Activated CD4-positive, alpha-beta T cell treated with anti-CD3 and anti-CD28 coated beads, Interleukin-2, amount 50 U/mL, for 1 hour (primary cell): ENCODE measurements at regions not wholly inside any gene's neighbourhood (a gene's known extent, or its start where the extent isn't known, plus 50 kb on each side); places are given as distances from the start of the nearest gene placed in this dataset.
"Not testable (repeated sequence)": the region's sequence is repeated elsewhere in the genome, so short reads cannot be mapped to it uniquely, and the experiment has no call there.

ENCODE experiments used
- DNase-seq: peaks from one replicate; pipeline ENCODE4 v3.0.0-alpha.2; 2020

DNA sequence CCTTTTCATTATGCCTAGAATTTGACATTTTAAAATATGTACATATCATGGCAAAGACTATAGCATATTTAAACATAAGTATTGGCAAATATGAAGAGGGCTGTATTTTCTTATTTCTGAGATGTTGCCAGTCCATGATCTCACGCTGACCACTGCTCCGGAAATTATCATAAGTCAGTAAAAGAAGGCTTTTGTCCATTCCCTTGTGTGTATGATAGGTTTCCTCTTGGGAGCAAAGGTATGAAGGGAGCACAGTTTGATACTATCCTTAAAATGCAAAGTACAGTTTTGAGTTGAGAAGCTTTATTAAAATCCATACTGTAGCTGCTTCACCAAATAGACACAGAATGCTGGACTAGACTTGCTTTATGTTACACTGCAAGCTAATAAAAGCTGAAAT lies 52.6 kb upstream of the AGA start:
- no peak for DNase-seq

DNA sequence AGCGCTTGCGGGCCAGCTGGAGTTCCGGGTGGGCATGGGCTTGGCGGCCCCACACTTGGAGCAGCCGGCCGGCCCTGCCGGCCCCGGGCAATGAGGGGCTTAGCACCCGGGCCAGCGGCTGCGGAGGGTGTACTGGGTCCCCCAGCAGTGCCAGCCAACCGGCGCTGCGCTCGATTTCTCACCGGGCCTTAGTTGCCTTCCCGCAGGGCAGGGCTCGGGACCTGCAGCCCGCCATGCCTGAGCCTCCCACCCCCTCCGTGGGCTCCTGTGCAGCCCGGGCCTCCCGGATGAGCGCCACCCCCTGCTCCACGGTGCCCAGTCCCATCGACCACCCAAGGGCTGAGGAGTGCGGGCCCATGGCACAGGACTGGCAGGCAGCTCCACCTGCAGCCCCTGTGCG lies 53.4 kb upstream of the AGA start:
- DNase-seq: not testable (repeated sequence)

DNA sequence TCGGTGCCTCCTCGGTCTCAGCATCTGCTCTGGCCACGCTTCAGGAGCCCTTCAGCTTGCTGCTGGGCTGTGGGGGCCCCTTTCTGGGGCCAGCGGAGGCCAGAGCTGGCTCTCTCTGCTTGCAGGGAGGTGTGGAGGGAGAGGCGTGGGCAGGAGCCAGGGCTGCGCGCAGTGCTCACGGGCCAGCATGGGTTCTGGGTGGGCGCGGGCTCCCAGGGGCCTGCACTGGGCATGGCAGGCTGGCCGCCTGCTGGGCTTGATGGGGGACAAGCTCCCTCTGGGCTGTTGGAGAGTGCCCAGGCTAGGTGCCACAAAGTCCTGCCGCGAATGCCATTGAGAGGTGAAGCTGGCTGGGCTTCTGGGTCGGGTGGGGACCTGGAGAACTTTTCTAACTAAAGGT lies 57.3 kb upstream of the AGA start:
- DNase-seq: no peak

DNA sequence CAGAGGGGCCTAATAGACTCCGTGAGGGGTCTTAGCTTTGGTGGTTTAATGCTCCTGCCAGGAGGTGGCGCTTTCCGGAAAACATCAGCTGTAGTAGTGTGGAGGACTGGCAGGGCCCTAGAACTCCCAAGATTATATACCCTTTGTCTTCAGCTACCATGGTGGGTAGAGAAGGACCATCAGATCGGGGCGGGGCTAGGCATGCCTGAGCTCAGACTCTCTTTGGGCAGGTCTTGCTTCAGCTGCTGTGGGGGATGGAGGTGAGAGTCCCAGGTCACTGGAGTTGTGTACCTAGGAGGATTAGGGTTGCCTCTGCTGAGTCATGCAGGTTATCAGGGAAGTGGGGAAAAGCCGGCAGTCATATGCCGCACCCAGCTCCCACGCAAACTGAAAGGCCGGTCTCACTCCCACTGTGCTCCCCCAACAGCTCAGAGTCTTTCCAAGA lies 63.0 kb upstream of the AGA start:
- DNase-seq: no peak

DNA sequence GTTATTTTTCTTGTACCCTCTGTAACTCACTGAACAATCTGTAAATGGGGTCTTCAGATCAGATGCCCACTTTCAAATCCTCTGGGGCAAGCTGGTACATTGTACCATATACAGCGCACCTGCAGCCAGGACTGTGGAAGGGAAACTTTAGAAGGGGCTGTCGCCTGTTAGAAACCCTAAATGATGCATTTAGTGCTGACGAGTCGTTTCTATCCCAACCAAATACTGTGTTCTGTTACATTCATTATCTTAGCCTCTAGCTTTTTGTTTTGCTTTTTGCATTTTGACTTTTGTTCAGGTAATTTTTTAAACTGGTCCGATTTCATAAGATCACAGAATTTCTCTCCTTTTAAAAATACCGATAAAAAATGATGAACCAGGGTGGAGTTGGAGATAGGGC lies 66.4 kb upstream of the AGA start:
- no peak for DNase-seq

DNA sequence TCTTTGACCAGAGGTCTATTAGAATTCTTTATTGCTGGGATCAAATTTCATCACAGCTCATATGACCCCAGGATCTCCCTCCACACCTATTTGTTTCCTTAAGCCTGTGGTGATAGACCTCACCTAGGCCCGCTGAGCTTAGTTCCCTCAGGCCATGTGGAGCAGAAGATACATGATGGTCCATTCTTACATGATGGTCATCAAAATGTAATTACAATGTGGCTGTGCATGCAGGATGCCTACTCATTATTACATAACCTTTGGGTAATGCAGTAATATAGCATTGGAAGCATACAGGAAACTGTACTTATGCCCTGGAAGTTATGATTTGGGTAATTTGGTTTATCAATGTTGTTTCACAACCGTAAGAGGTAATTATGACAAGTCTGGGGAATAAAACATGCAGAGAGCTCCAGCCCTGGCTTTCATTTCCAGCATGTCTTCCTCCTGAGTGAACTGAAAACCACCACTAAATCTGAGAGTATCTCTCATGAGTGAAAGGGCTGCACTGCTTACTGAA lies 67.0 kb upstream of the AGA start:
- no peak for DNase-seq

DNA sequence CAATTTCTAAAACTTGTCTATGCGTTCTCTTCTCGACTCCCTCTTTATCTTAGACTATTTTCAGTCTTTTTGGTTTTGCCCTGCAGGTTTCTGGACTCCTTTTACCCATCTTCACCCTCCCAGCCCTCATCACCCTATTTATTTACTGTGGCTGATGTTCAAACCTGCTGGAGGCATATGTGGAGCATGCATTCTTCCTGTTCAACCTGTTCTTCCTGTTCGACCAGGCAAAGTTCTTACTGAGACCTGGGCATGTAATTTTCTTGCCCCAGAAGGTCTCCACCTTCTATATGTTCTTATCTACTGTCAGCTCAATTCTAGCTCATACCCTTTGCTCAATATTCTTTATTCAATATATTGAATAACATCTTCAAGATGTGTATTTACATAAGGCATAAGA lies 69.4 kb upstream of the AGA start:
- no peak for DNase-seq

DNA sequence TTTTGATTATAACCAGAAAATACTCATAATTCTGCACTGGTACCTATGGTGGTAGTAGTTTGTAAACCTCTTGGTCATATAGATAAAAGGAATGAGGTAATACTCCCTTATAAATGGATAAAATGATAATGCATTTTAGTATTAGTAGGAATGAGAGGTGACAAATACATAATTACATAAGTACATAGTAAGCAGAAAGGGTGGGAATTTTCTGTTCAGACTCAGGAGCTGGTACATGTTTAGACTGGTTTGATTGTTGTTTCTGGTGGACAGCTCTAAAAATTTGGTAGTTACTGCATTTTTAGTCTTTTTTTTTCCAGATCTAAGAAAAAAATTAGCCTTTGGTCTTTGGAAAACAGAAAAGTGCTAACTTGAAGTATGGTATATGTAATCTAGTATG lies 70.4 kb upstream of the AGA start:
- no peak for DNase-seq

DNA sequence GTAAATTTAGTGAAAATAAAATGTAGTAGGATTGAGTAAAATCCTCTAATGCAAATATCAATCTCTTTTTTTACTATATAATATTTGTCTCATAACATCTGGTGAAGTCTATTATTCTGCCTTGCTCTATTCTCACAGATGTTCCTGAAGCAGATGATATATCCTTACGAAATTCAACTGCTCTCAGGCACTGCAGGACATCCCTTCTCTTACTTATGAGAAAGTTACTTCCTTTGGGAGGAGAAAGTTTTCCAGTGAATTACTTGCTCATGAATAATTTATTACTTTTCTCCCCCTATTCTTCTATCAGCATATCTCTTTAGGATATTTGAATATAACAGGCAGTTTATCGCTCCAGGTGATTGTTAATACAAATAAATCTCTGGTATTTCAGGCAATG lies 75.6 kb upstream of the AGA start:
- no peak for DNase-seq

DNA sequence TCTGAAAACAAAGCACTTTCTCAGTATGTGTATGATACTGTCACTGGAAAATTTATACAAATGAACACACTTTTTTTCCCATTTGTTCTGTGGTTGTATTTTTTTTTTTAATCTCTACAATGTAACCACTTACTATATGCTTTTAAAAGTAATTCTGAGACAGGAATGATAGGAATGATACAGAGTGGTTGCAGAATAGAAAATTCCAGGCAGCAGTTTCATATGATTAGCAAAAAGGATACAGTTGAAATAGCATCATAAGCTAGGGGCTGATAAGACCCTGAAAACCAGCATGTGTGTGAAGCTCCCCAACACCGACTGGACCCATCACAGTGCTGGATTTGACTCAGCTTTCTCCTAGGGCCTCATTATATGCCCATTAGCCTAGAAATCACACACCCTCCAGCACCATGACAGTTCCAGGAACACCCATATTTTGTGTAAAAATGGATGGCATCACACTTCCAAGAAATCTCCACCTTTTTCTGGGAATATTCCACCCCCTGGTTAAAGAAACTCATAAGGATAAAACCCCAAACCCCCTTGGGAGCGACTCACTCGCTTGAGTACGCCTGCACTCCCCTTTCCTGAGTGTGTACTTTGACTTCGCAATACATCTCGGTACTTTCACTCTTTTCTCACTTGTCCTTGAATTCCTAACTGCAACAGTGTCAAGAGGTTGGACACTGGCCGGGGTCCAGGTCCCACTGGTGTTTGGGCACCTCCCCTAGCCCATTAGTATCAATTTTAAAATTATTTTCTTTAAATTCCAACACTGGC lies 77.4 kb upstream of the AGA start:
- DNase-seq: no peak

DNA sequence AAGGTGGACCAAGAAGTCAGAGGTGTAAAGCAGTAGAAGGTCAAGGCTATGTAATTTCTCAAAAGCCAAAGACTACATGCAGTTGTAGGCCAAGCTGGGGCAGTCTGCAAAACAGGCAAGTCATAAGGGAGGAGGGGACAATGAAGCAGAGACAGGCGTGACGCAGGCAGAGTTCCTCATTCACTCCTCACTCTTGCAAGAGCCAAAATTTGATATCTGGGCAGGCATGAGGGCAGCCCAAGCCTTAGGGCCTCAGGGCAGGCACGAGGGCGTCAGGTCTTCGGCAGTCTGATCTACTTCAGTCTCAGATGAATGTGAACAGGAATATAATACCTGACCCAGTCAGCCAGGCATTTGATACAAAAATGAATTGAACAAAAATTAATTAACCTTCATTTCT lies 86.4 kb upstream of the AGA start:
- DNase-seq: no peak

DNA sequence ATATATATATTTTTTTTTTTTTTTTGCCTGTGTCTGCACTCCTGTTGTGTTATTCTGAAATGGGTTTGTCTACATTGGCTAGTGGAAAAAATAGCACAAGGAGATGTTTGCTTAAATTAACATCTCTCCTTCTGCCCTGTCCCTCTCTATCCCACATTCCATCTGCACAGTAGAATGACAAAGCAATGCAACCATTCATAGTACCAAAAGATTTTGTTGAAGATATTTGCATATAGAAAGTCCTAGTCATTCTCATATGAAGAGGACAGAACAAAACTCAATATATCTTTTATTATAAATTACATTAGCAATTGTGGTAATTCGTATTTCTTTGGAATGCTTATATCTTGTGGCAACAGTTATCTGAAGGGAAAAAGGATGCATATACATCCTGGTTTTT lies 88.3 kb upstream of the AGA start:
- DNase-seq: no peak

DNA sequence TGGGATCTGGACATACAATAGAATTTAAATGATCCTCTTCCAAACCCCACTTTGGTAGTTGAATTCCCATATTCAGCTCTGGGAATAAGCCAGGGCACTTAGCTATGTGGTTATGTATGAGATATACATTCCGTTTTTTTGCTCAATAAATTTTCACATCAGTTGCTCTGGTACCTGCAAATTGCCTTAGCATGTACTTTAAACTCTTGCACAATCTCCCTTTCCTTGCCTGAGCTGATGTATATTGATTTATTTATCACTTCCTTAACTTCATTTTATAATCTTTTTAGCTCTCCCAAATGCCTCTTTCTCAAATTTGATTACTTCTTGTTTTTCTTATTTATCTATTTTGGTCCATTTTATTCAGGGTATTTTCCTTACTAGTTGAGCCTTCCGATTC lies 90.1 kb upstream of the AGA start:
- no peak for DNase-seq

DNA sequence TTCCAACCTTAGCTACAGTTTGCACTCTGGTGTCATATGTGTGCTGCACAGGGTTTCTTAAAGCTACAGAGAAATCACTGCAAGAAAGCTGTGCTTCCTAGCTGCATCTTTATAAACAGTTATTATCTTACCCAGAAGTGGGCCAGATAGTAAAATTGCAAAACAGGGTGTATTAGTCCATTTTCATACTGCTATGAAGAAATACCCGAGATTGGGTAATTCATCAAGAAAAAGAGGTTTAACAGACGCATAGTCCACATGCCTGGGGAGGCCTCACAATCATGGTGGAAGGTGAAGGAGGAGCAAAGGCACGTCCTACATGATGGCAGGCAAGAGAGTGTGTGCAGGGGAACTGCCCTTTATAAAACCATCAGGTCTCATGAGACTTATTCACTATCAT lies 92.6 kb upstream of the AGA start:
- not testable (repeated sequence) for DNase-seq

DNA sequence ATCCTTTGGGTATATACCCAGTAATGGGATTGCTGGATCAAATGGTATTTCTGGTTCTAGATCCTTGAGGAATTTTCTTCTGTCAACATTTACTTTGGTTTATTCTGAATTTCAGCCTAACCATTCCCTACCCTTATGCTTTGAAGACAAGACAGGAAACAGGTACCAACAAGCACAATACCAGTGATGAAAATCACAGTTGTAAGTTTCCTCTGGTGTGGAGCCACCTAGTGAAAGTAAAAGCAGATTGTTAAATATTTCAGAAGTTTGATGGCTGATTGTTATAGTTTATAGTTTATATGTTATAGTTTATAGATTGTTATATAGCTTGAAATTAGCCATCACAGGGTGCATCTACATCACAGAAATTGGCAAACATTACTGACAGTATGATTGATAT lies 104.5 kb upstream of the AGA start:
- no peak for DNase-seq

DNA sequence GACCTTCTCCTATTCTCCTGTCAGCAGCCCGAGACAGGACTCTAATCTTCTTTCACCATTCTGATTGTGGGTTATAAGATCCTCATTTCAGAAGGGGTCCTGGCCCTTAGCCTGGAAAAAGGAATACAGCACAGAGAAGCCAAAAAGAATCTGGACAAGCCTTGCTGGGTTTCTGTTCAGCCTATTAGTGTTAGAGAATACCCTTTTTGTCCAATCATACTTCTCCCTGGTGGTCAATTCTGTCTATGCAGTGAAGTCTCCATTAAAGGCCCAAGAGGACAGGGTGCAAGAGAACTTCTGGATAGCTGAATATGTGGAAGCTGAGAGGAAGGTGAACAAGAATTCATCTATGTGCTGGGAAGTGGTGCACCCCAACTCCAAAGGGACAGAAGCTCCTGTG lies 105.7 kb upstream of the AGA start:
- DNase-seq: no peak

DNA sequence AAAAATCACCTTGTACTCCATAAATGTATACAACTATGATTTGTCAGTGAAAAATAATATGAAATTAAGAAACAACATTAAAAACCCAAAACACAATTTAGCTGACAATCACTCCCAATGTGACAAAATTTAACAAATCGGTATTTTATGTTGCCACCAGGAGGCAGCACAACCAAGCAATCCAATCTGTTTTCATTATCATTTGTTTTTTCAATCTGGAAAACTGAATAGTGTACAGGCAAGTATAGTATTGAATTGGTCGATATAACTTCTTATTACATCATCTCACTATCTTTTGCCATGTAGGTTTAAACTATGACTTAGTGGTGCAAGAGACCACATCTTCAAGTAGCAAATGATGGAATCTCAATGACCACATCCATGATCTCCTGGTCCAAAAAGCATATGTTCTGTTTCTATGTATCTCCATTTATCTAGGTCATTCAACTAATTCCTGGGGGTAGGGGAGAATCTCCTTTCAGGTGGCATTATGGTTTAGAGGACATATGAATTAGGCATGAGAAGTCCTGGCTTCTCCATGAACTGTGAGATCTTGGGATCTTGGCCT lies 112.9 kb upstream of the AGA start:
- no peak for DNase-seq

DNA sequence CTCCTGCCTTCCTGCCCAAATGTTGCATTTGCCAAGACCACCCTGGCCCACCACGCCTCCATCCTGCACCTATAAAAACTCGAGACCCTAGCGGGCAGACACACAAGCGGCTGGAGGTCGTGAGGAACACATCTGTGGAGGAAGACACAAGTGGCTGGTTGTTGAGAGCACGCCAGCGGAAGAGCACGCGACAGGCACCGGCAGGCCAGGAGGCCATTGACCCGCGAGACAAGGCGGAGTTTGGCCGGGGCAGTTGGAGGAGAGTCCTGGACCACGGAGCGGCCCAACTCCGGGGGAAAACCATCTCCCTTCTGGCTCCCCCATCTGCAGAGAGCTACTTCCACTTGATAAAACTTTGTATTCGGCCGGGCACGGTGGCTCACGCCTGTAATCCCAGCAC lies 115.2 kb upstream of the AGA start:
- no peak for DNase-seq

DNA sequence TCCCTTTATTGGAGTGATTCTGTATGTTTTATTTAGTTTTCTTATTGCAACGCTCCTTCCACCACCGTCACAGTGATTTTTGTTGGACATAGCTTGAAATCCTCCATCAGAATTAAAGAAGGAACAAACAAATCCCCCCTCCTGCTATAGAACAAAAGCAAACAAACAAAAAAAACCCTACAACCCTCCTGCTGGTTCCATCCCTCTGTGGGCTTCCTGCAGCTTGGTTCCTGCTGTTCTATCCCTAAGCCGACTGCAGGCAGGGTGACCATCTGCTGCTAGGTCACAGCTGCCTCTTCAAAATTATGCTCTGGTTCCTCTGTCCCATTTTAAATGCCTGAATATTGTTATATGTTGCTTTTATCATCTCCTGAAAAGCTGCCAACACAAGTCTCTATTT lies 116.8 kb upstream of the AGA start:
- no peak for DNase-seq

DNA sequence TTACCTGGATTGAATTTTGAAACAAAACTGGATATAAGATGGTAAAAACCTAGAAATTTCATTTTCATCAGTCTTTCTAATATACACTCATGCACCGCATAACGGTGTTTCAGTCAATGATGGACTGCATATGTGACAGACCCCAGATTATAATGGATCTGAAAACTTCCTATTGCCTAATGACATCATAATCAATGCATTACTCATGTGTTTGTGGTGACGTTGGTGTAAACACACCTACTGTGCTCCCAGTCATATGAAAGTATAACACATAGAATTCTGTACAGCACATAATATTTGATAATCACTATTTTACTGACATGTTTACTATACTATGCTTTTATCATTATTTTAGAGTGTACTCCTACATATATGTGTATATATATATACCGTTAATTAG lies 119.9 kb upstream of the AGA start:
- DNase-seq: no peak

DNA sequence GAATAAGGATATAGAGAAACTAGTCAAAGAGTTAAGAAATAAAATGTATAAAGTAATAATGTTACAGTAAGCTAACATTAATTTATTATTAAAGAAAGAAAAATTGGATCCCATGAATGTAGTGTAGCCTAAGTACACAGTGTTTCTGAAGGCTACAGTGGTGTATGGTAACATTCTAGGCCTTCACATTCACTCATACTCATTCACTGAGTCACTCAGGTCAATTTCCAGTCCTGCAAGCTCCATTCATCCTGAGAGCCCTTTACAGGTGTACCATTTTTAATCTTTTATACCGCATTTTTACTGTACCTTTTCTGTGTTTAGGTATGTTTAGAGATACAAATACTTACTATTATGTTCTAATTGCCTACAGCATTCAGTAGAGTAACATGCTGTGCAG lies 120.6 kb upstream of the AGA start:
- no peak for DNase-seq

DNA sequence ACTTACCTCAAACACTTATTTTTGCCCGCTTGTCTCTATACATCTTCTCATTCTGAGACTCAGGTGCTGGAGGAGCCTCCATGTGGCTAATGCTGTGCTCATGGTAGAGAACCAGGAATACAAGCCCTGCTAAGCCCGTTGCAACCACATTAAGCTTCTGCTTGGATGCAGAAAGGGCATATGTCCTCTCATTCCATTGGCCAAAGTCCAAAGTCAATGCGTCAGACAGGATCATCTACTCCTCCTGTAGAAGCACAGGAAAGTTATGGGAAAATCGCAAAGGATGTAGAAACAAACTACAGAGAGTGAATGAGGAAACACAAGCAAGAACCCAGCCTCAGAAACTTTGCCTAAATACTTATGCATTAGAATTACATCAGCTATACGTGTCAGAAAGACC lies 124.5 kb upstream of the AGA start:
- DNase-seq: no peak

DNA sequence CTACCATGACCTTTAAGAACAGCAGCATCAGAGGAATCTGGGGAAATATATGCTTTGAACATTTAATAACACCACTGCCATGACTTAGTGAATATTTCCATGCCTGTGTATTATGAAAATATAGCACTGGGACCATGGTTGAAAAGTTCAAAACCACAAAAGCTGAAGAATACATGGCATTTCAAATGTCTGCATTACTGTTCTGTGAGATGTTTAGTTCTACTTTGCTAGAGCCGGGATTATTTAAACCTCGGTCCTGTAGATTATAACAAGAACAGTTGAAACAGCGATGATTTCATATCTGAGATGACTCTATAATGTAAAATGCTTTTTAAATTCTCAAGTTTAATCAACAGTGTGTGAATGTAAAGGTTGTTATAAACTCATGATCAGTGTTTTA lies 126.7 kb upstream of the AGA start:
- no peak for DNase-seq

DNA sequence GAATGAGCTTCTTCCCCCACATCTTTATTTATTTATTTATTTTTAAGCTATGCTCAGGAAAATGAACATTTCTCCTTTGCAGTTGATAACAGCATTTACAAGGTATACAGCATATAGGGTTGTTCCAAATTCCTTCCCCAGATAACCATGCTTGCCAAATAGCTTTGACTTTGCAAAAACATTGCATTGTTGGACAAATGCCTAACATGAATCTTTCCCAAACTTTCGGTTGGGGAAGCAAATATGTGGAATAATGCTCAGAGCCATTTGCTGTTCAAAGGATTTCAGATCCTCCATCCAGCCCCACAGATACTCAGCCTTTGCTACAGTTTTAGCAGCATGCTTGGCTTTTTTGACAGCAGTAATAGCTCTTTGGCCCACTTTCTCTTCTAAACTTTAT lies 127.2 kb upstream of the AGA start:
- DNase-seq: no peak

DNA sequence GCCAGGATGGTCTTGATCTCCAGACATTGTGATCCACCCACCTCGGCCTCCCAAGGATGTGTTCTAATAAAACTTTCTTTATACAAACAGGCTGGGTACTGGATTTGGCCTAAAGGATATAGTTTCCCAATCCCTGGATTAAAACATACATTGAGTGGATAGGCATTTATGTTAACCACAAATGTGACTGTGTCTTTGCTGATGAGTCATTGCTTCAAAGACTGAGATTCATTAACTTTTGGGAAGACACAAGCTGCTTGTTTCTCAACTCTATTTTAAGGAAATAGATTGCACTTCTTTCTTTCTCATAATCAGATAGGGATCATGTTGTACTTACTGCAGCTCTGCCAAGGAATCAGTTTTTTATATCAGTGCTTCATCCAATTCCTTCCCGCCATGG lies 131.3 kb upstream of the AGA start:
- no peak for DNase-seq
